ENCODE measurements at regions not wholly inside any gene's neighbourhood (a gene's known extent, or its start where the extent isn't known, plus 50 kb on each side); places are given as distances from the start of the nearest gene placed in this dataset.
"Not testable (repeated sequence)": the region's sequence is repeated elsewhere in the genome, so short reads cannot be mapped to it uniquely, and the experiment has no call there.

DNA sequence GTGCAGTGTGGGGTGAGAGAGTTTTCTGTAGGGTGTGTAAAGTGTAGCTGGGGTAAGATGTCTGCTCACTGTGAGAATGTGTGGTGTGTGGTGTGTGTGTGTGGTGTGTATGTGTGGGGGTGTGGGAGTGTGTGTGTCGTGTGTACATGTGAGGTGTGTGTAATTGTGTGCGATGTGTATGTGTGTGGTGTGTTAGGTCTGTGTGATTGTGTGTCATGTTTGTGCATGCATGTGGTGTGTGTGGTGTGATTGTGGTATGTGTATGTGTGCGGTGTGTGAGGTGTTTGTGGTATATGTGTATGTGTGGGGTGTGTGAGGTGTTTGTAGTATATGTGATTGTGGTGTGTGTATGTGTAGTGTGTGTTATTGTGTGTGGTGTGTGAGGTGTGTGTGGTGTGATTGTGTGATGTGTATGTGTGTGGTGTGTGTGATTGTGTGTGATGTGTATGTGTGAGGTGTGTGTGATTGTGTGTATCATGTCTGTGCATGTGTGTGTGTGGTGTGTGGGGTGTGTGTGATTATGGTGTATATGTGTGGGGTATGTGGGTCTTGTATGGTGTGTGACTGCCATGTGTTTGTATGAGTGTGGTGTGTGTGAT is 241.7 kb upstream of the HDAC4 start:
- ATAC-seq (no peak), DNase-seq (no peak)
- Histone ChIP-seq H3K9me3 (no peaks in the 10 kb centered on the region), H3K27ac (no peak overlapping the region), H3K4me1 (no peaks in the 10 kb centered on the region), H3K4me3 (no peak overlapping the region), H3K36me3 (no peaks in the 10 kb centered on the region), H3K27me3 (peaks cover 0 to 17% (median 9%) of the 10 kb centered on the region in 9 donors)
- 80 to 95% (median 89%) methylated on average over 3 of the region's 3 CpGs for WGBS, 4 donors
- intact Hi-C loops (cut with DNase I): no loop called here
- TF ChIP-seq, protein P1, sequence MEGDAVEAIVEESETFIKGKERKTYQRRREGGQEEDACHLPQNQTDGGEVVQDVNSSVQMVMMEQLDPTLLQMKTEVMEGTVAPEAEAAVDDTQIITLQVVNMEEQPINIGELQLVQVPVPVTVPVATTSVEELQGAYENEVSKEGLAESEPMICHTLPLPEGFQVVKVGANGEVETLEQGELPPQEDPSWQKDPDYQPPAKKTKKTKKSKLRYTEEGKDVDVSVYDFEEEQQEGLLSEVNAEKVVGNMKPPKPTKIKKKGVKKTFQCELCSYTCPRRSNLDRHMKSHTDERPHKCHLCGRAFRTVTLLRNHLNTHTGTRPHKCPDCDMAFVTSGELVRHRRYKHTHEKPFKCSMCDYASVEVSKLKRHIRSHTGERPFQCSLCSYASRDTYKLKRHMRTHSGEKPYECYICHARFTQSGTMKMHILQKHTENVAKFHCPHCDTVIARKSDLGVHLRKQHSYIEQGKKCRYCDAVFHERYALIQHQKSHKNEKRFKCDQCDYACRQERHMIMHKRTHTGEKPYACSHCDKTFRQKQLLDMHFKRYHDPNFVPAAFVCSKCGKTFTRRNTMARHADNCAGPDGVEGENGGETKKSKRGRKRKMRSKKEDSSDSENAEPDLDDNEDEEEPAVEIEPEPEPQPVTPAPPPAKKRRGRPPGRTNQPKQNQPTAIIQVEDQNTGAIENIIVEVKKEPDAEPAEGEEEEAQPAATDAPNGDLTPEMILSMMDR (IDR thresholded peaks at IDR 0.05): no peak

DNA sequence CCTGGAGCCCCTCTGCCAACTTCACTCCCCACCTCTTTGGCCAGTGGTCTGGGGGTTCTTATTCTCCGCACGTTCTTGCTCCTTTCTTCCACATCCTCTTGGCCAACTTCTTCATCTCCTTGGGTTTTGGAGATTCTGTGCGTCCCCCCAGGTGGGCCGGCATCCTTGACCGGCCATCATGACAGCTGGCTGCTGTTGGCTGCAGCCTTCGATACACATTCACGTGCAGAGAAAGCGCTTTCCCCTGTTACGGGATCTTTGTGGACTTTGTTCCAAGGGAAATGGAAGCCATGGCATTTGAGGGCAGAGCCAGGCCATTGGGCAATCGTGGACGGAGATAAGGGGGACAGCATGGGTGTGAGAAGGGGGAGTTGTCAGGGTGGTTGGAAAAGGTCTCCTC is 241.1 kb upstream of the HDAC4 start:
- H3K36me3 ChIP-seq; DNase-seq; ATAC-seq; intact Hi-C loops (cut with DNase I); H3K4me3 ChIP-seq; H3K9me3 ChIP-seq; H3K27ac ChIP-seq; H3K4me1 ChIP-seq: not testable (repeated sequence)
- WGBS, 4 donors: 82 to 86% (median 85%) methylated on average over 11 of the region's 11 CpGs
- H3K27me3 ChIP-seq: peaks cover 0 to 11% (median 5%) of the 10 kb centered on the region in 9 donors

DNA sequence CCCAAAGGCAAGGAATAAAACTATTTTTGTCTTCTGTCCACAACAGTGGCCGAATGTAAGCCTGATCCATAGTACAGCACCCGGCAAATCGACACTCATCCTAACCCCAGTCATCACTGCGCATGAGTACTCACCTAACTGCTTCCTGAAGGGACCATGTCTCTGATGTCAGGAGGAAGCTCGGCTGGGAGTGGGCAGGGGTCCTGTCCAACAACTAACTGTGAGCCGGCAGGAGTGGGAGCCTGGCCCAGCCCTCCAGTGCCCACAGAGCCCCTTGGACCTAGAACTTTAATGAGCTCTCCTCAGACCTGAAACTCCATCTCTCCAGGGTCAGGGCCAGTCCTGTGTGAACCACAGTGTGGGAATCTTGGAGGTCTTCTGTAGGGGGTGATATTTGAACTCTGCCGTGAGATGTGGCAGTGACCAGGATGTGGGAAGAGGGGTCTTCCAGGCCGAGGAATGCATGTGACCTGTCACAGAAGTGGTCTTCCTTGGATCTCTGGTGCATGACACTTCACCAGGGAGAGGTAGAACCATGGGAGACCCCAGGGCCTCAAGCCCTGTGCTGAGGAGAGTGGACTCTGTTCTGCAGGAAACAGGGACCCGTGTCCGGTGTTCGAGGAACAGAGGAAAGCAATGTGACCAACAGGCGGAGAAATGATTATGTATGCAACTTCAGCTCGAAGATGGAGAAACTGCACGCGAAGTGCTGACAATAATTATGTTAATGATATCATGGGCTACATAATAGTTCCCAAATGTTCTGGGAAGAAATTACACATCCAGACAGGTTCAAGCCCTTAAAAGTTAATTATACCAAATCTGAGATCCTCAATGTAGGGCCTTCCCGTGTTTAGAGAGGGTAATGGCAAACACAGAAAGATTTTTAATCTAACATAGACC is 240.1 kb upstream of the HDAC4 start:
- no peak for TF ChIP-seq POLR2A (IDR thresholded peaks at IDR 0.05)
- TF ChIP-seq, protein P1 (IDR thresholded peaks at IDR 0.05): no peak
- Histone ChIP-seq H3K27me3 (peaks cover 0 to 7% (median under 1%) of the 10 kb centered on the region in 9 donors), H3K4me3 (no peak overlapping the region), H3K9me3 (peaks cover 0 to 5% (median 0%) of the 10 kb centered on the region in 12 donors), H3K36me3 (no peaks in the 10 kb centered on the region), H3K4me1 (no peaks in the 10 kb centered on the region), H3K27ac (no peak overlapping the region)
- intact Hi-C loops (cut with DNase I): no loop called here
- 83 to 95% (median 87%) methylated on average over 14 to 16 of the region's 16 CpGs for WGBS, 4 donors
- DNase-seq: no peak
- no peak for ATAC-seq

DNA sequence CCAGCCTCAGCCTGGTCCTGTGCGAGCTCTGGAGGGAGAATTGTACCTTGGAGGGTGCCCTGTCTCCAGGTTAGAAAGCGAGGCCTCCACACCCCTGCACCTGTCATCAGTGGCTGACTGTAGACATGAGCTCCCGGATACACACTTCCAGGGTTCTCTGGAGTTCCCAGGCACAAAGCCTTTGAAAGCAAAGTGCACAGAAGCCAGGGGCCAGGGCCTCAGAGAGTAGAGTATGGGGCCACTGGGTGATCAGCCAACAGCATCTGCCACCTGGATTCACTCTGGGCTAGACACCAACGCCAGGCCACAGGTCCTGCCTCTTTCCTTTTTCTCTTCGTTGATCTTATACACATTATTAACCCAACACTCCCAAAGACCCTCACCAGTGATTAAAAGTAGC is 239.4 kb upstream of the HDAC4 start:
- Histone ChIP-seq H3K36me3 (no peaks in the 10 kb centered on the region), H3K4me1 (no peaks in the 10 kb centered on the region), H3K27me3 (peaks cover 0 to 7% (median 0%) of the 10 kb centered on the region in 9 donors), H3K9me3 (peaks cover 0 to 6% (median 0%) of the 10 kb centered on the region in 12 donors), H3K4me3 (no peak overlapping the region), H3K27ac (no peak overlapping the region)
- no peak for ATAC-seq
- TF ChIP-seq POLR2A (IDR thresholded peaks at IDR 0.05): no peak
- TF ChIP-seq, protein P1 (IDR thresholded peaks at IDR 0.05): no peak
- 76 to 85% (median 83%) methylated on average over 5 of the region's 5 CpGs for WGBS, 4 donors
- intact Hi-C loops (cut with DNase I): no loop called here
- DNase-seq: no peak
